ENCODE measurements at regions not wholly inside any gene's neighbourhood (a gene's known extent, or its start where the extent isn't known, plus 50 kb on each side); places are given as distances from the start of the nearest gene placed in this dataset.

GRCh38 chr18:50475538-50476193 lies 84.2 kb upstream of the MAPK4 start:
- no peak for DNase-seq (ENCODE audit: low read depth in 2 of 3, low spot score in 2 of 3)

- DNase-seq (ENCODE audit: low read depth in 2 of 3, low spot score in 2 of 3) = no peak
Measured at GRCh38 chr18:50492097-50492496, 67.8 kb upstream of the MAPK4 start.

- no peak for DNase-seq (ENCODE audit: low read depth in 2 of 3, low spot score in 2 of 3)
Measured at GRCh38 chr18:50494569-50494968, 65.3 kb upstream of the MAPK4 start.

- no peak for DNase-seq (ENCODE audit: low read depth in 2 of 3, low spot score in 2 of 3)
Measured at GRCh38 chr18:50506362-50506761, 53.5 kb upstream of the MAPK4 start.

- DNase-seq (ENCODE audit: low read depth in 2 of 3, low spot score in 2 of 3) = peak in 2 of 3 donors; percentile 1
Measured at GRCh38 chr18:50507120-50507590, 52.7 kb upstream of the MAPK4 start.

- no peak for DNase-seq (ENCODE audit: low read depth in 2 of 3, low spot score in 2 of 3)
Measured at GRCh38 chr18:50508228-50508627, 51.7 kb upstream of the MAPK4 start.

GRCh38 chr18:50509012-50509411 lies 50.9 kb upstream of the MAPK4 start:
- DNase-seq (ENCODE audit: low read depth in 2 of 3, low spot score in 2 of 3) = no peak

Data from hematopoietic multipotent progenitor cell (in vitro differentiated cells).